Calu3 (cell line): ENCODE measurements at regions not wholly inside any gene's neighbourhood (a gene's known extent, or its start where the extent isn't known, plus 50 kb on each side); places are given as distances from the start of the nearest gene placed in this dataset.

ENCODE experiments used
- BruUV-seq: library from RNA; stranded (reverse); fragments of 400-500 nt; replicated peaks from 2 replicates; lab custom pipeline; 2021; lab: Mats Ljungman, UMichigan
- CTCF ChIA-PET: fragments of 300-600 bp; sonication (Branson Sonifier 250); formaldehyde crosslinking; loops from one replicate; lab custom pipeline; 2022; ENCODE audit warnings: antibody characterized with exemption; lab: Charles Lee
- DNase-seq: peaks from one replicate; pipeline ENCODE4 v3.0.0; 2022
- H3K27ac Mint-ChIP-seq: one replicate; pipeline ENCODE4 v1.8.0; 2022; ENCODE audit warnings: mixed read lengths; ENCODE audit not compliant: unreplicated experiment
- H3K27me3 Mint-ChIP-seq: one replicate; pipeline ENCODE4 v1.8.0; 2022; ENCODE audit warnings: mixed read lengths; ENCODE audit not compliant: unreplicated experiment
- H3K36me3 Mint-ChIP-seq: one replicate; pipeline ENCODE4 v1.8.0; 2022; ENCODE audit warnings: mild to moderate bottlenecking, moderate library complexity, mixed read lengths; ENCODE audit not compliant: insufficient read depth, unreplicated experiment
- H3K4me1 Mint-ChIP-seq: one replicate; pipeline ENCODE4 v1.8.0; 2022; ENCODE audit warnings: mild to moderate bottlenecking, low read depth, mixed read lengths; ENCODE audit not compliant: unreplicated experiment
- H3K4me3 Mint-ChIP-seq: one replicate; pipeline ENCODE4 v1.8.0; 2022; ENCODE audit warnings: mild to moderate bottlenecking, low read depth, moderate library complexity, mixed read lengths; ENCODE audit not compliant: unreplicated experiment
- H3K9me3 Mint-ChIP-seq: one replicate; pipeline ENCODE4 v1.8.0; 2022; ENCODE audit warnings: low read depth, mixed read lengths; ENCODE audit not compliant: unreplicated experiment
- CTCF ChIP-seq: fragments of 200-600 bp; IDR thresholded peaks from one replicate; pipeline ENCODE4 v1.8.0; 2022; ENCODE audit warnings: antibody characterized with exemption; ENCODE audit not compliant: unreplicated experiment
- intact Hi-C: fragments of 100-400 bp; cut with micrococcal nuclease; formaldehyde crosslinking; loops from one replicate; pipeline ENCODE4 v1.10.0; 2022; ENCODE audit not compliant: unreplicated experiment

GRCh38 chr6:103018426-103018825, 1624.9 kb downstream of the GRIK2 start:
- TF ChIP-seq CTCF: no peak
- no peaks in the 10 kb centered on the region for H3K9me3 Mint-ChIP-seq
- H3K27ac Mint-ChIP-seq: no peak overlapping the region
- H3K36me3 Mint-ChIP-seq: no peaks in the 10 kb centered on the region
- DNase-seq: no peak
- H3K4me1 Mint-ChIP-seq: no peaks in the 10 kb centered on the region
- CTCF ChIA-PET: no interaction called here
- intact Hi-C loops: no loop called here
- BruUV-seq: no TSS peak
- H3K4me3 Mint-ChIP-seq: no peak overlapping the region
- H3K27me3 Mint-ChIP-seq: no peaks in the 10 kb centered on the region

GRCh38 chr6:103017878-103018277, 1624.4 kb downstream of the GRIK2 start:
- Mint-ChIP-seq H3K9me3 (no peaks in the 10 kb centered on the region), H3K4me3 (no peak overlapping the region), H3K4me1 (no peaks in the 10 kb centered on the region), H3K36me3 (no peaks in the 10 kb centered on the region), H3K27me3 (no peaks in the 10 kb centered on the region), H3K27ac (no peak overlapping the region)
- DNase-seq: no peak
- TF ChIP-seq CTCF: no peak
- CTCF ChIA-PET: no interaction called here
- intact Hi-C loops: no loop called here
- BruUV-seq: no TSS peak

- intact Hi-C loops: no loop called here
- BruUV-seq: no TSS peak
- Mint-ChIP-seq H3K9me3 (peaks cover 3% of the 10 kb centered on the region), H3K4me3 (no peak overlapping the region), H3K4me1 (no peaks in the 10 kb centered on the region), H3K27ac (no peak overlapping the region), H3K36me3 (no peaks in the 10 kb centered on the region), H3K27me3 (no peaks in the 10 kb centered on the region)
- no peak for TF ChIP-seq CTCF
- DNase-seq: no peak
- CTCF ChIA-PET: no interaction called here
These were observed 1618.1 kb downstream of the GRIK2 start for GRCh38 chr6:103011605-103012004.

GRCh38 chr6:103002282-103002681, 1608.8 kb downstream of the GRIK2 start:
- intact Hi-C loops: no loop called here
- no peak for DNase-seq
- Mint-ChIP-seq H3K4me1 (peaks cover 14% of the 10 kb centered on the region), H3K27me3 (no peaks in the 10 kb centered on the region), H3K4me3 (no peak overlapping the region), H3K27ac (no peak overlapping the region), H3K36me3 (no peaks in the 10 kb centered on the region), H3K9me3 (no peaks in the 10 kb centered on the region)
- TF ChIP-seq CTCF: no peak
- no TSS peak for BruUV-seq
- CTCF ChIA-PET: no interaction called here
